B cell (primary cell): ENCODE measurements at regions not wholly inside any gene's neighbourhood (a gene's known extent, or its start where the extent isn't known, plus 50 kb on each side); places are given as distances from the start of the nearest gene placed in this dataset.

Experiments
- ATAC-seq: fragments of 200-7000 bp; cut with Tn5 transposase; one replicate; pipeline ENCODE4 v1.10.0; 2021; ENCODE audit warnings: low read depth, mild to moderate bottlenecking, moderate number of reproducible peaks, moderate library complexity
- CTCF ChIA-PET: fragments of 350-600 bp; sonication (Branson Sonifier 250); formaldehyde crosslinking; loops from one replicate; lab custom pipeline; 2021; ENCODE audit warnings: antibody characterized with exemption, inconsistent platforms; lab: Charles Lee
- POLR2A ChIA-PET: fragments of 350-600 bp; sonication (Branson Sonifier 250); formaldehyde crosslinking; loops from one replicate; lab custom pipeline; 2021; ENCODE audit warnings: antibody characterized with exemption; lab: Charles Lee
- DNase-seq: peaks from one replicate; pipeline ENCODE4 v3.0.0; 2013
- H2AFZ ChIP-seq: 2 replicates; pipeline ENCODE4 v1.6.1; 2012; ENCODE audit warnings: mild to moderate bottlenecking, low read depth, low read length; ENCODE audit not compliant: insufficient read depth, poor library complexity, severe bottlenecking
- H3K27ac ChIP-seq, 2 donors: 1 replicate in 1 of 2; 2 replicates in 1 of 2; pipeline ENCODE4 v1.5.1; 2012 to 2013; ENCODE audit warnings: low read length in 2 of 2, mild to moderate bottlenecking in 2 of 2, moderate library complexity in 1 of 2
- H3K27me3 ChIP-seq, 4 experiments: fragments of 200-600 bp in 1 of 4; sonication (generic) in 1 of 4; replicated peaks in 1 of 4; 1 replicate in 2 of 4; 2 replicates in 2 of 4; pipeline versions ENCODE4 v1.6.1 to v1.7.0; 2013 to 2016; ENCODE audit warnings: low read length in 3 of 4, mild to moderate bottlenecking in 2 of 4, mixed read lengths in 1 of 4, moderate library complexity in 1 of 4; ENCODE audit not compliant: insufficient read depth in 4 of 4, control insufficient read depth in 3 of 4; ENCODE audit errors: control extremely low read depth in 1 of 4
- H3K36me3 ChIP-seq, 2 experiments: replicated peaks in 1 of 2; 1 replicate in 1 of 2; 2 replicates in 1 of 2; pipeline versions ENCODE4 v1.6.1 to v1.7.1; 2013; ENCODE audit warnings: low read length in 1 of 2; ENCODE audit not compliant: insufficient read depth in 2 of 2, control insufficient read depth in 1 of 2; ENCODE audit errors: control extremely low read depth in 1 of 2, extremely low read depth in 1 of 2
- H3K4me1 ChIP-seq, 2 donors: fragments of 200-600 bp in 1 of 2; sonication (generic) in 1 of 2; 1 replicate in 1 of 2; 2 replicates in 1 of 2; pipeline versions ENCODE4 v1.5.1 to v1.6.1; 2013 to 2017; ENCODE audit warnings: low read length in 2 of 2; ENCODE audit not compliant: control insufficient read depth in 2 of 2, insufficient read depth in 2 of 2
- H3K4me2 ChIP-seq: replicated peaks from 2 replicates; pipeline ENCODE3; 2012; ENCODE audit warnings: mild to moderate bottlenecking, low read depth, low read length; ENCODE audit not compliant: poor library complexity, severe bottlenecking
- H3K4me3 ChIP-seq, 5 experiments: fragments of 200-600 bp in 1 of 5; sonication (generic) in 1 of 5; 1 replicate in 3 of 5; 2 replicates in 2 of 5; pipeline versions ENCODE4 v1.5.1 to v1.7.0; 2011 to 2016; ENCODE audit warnings: low read length in 4 of 5, mild to moderate bottlenecking in 4 of 5, low read depth in 2 of 5, control low read depth in 1 of 5, moderate library complexity in 1 of 5; ENCODE audit not compliant: insufficient read depth in 1 of 5; ENCODE audit errors: control extremely low read depth in 1 of 5, extremely low read depth in 1 of 5
- H3K79me2 ChIP-seq: fragments of 200-600 bp; sonication (generic); one replicate; pipeline ENCODE4 v1.6.0; 2016; ENCODE audit warnings: low read length; ENCODE audit not compliant: control insufficient read depth, insufficient read depth
- H3K9ac ChIP-seq: fragments of 200-600 bp; sonication (generic); 2 replicates; pipeline ENCODE4 v1.6.1; 2017; ENCODE audit warnings: mild to moderate bottlenecking, low read length, moderate library complexity
- H3K9me3 ChIP-seq, 3 donors: one replicate each; pipeline versions ENCODE4 v1.6.1 to v1.7.1; 2013; ENCODE audit warnings: low read length in 2 of 3; ENCODE audit not compliant: control insufficient read depth in 2 of 3, insufficient read depth in 1 of 3; ENCODE audit errors: control extremely low read depth in 1 of 3
- H4K20me1 ChIP-seq: 2 replicates; pipeline ENCODE4 v1.6.0; 2012; ENCODE audit warnings: mild to moderate bottlenecking, low read length; ENCODE audit not compliant: insufficient read depth, control insufficient read depth, poor library complexity, severe bottlenecking
- H3K27ac Mint-ChIP-seq: one replicate; pipeline ENCODE4 v1.8.0; 2021; ENCODE audit warnings: mixed read lengths
- H3K27me3 Mint-ChIP-seq: one replicate; pipeline ENCODE4 v1.8.0; 2021; ENCODE audit warnings: mixed read lengths
- H3K4me1 Mint-ChIP-seq: one replicate; pipeline ENCODE4 v1.8.0; 2021; ENCODE audit warnings: mixed read lengths
- H3K4me3 Mint-ChIP-seq: one replicate; pipeline ENCODE4 v1.8.0; 2021; ENCODE audit warnings: mixed read lengths
- H3K9me3 Mint-ChIP-seq: one replicate; pipeline ENCODE4 v1.8.0; 2022; ENCODE audit warnings: mixed read lengths; ENCODE audit not compliant: insufficient read depth
- EZH2 ChIP-seq: IDR thresholded peaks from 2 replicates; pipeline ENCODE4 v1.6.1; 2012; ENCODE audit warnings: borderline replicate concordance, low read depth, mild to moderate bottlenecking, moderate library complexity, low read length; ENCODE audit not compliant: insufficient read depth, poor library complexity, severe bottlenecking
- WGBS: methylation state at CpG from one replicate; pipeline ENCODE4 v1.1.5; 2013; ENCODE audit warnings: missing lambda C conversion rate; ENCODE audit not compliant: insufficient coverage; 5-methylcytosine and 5-hydroxymethylcytosine counted together
- intact Hi-C: fragments of 100-400 bp; cut with micrococcal nuclease; formaldehyde crosslinking; loops from one replicate; pipeline ENCODE4 v1.10.0; 2022
- TF ChIP-seq, protein P1 (sequence below): fragments of 200-600 bp; IDR thresholded peaks from one replicate; pipeline ENCODE4 v1.8.0; 2022; ENCODE audit warnings: antibody characterized with exemption, mild to moderate bottlenecking

DNA sequence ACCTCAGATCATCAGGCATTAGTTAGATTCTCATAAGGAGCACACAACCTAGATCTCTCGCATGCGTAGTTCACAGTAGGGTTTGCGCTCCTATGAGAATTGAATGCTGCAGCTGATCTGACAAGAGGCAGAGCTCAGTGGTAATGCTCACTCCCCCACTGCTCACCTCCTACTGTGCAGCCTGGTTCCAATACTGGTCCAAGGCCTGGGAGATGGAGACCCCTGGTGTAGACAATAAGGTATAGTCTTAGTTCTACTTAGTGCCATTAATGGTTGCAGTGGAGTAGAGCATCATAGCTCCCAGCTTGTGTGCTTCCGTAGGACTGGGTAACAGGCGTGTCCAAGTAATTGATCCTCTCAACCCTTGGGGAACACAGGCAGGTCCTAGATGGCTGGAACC is 70.4 kb upstream of the ANKRD55 start:
- Mint-ChIP-seq H3K4me1 (no peaks in the 10 kb centered on the region), H3K9me3 (peaks cover 8% of the 10 kb centered on the region), H3K27ac (no peak overlapping the region), H3K27me3 (no peaks in the 10 kb centered on the region), H3K4me3 (no peak overlapping the region)
- no peak overlapping the region for H2AFZ ChIP-seq
- intact Hi-C loops = no loop called here
- no peak overlapping the region for H3K4me3 ChIP-seq
- H3K36me3 ChIP-seq = no peaks in the 10 kb centered on the region
- ChIA-PET CTCF (interaction anchor here (0.6 to 1.9 kb wide), 4 partner anchors 10 to 39 kb away, joined by 3 to 5 read pairs (median 4); no protein-coding TSS in a partner anchor), POLR2A (interaction anchor here (1.6 kb wide), 1 partner anchor 25 kb away, joined by 6 read pairs; no protein-coding TSS in a partner anchor)
- H4K20me1 ChIP-seq = no peaks in the 10 kb centered on the region
- TF ChIP-seq, protein P1, sequence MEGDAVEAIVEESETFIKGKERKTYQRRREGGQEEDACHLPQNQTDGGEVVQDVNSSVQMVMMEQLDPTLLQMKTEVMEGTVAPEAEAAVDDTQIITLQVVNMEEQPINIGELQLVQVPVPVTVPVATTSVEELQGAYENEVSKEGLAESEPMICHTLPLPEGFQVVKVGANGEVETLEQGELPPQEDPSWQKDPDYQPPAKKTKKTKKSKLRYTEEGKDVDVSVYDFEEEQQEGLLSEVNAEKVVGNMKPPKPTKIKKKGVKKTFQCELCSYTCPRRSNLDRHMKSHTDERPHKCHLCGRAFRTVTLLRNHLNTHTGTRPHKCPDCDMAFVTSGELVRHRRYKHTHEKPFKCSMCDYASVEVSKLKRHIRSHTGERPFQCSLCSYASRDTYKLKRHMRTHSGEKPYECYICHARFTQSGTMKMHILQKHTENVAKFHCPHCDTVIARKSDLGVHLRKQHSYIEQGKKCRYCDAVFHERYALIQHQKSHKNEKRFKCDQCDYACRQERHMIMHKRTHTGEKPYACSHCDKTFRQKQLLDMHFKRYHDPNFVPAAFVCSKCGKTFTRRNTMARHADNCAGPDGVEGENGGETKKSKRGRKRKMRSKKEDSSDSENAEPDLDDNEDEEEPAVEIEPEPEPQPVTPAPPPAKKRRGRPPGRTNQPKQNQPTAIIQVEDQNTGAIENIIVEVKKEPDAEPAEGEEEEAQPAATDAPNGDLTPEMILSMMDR = no peak
- no peak for TF ChIP-seq EZH2
- no peak overlapping the region for H3K9ac ChIP-seq
- no peaks in the 10 kb centered on the region for H3K27me3 ChIP-seq
- no peaks in the 10 kb centered on the region for H3K4me1 ChIP-seq
- no peak overlapping the region for H3K4me2 ChIP-seq
- DNase-seq (no peak), ATAC-seq (no peak)
- no peaks in the 10 kb centered on the region for H3K79me2 ChIP-seq
- H3K9me3 ChIP-seq = peaks cover 0 to 8% (median 0%) of the 10 kb centered on the region in 3 donors
- H3K27ac ChIP-seq = no peak overlapping the region
- WGBS = 100% methylated on average over 3 of the region's 5 CpGs

DNA sequence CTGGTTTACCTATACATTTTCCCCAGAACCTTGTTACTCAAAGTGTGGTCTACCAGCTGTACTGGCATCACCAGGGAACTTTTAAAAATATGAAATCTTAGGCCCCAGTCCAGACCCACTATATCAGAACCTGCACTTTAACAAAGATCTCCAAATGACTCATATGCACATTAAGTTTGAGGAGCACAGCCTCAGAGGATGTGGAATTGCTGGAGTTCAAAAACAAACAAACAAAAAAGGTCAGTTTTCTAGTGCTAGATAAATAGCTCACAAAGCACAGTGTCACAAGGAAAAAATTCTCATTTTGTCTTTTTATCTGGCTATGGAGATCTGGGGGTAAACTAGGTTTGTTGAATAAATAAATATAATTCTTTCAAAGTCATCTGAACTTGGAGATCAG is 68.9 kb upstream of the ANKRD55 start:
- H3K9ac ChIP-seq = no peak overlapping the region
- H3K27me3 ChIP-seq = no peaks in the 10 kb centered on the region
- no peak overlapping the region for H3K4me3 ChIP-seq
- Mint-ChIP-seq H3K4me1 (no peaks in the 10 kb centered on the region), H3K27me3 (no peaks in the 10 kb centered on the region), H3K27ac (no peak overlapping the region), H3K9me3 (peaks cover 8% of the 10 kb centered on the region), H3K4me3 (no peak overlapping the region)
- no peaks in the 10 kb centered on the region for H3K4me1 ChIP-seq
- no peak for DNase-seq
- POLR2A ChIA-PET = no interaction called here
- ATAC-seq = no peak
- H2AFZ ChIP-seq = no peak overlapping the region
- no peak overlapping the region for H3K27ac ChIP-seq
- CTCF ChIA-PET = interaction anchor here (1.0 kb wide), 1 partner anchor 12 kb away, joined by 3 read pairs; no protein-coding TSS in a partner anchor
- TF ChIP-seq EZH2 = no peak
- peaks cover 0 to 8% (median 0%) of the 10 kb centered on the region in 3 donors for H3K9me3 ChIP-seq
- no peaks in the 10 kb centered on the region for H4K20me1 ChIP-seq
- no peaks in the 10 kb centered on the region for H3K79me2 ChIP-seq
- intact Hi-C loops = no loop called here
- no peaks in the 10 kb centered on the region for H3K36me3 ChIP-seq
- no peak overlapping the region for H3K4me2 ChIP-seq
